ENCODE measurements at regions not wholly inside any gene's neighbourhood (a gene's known extent, or its start where the extent isn't known, plus 50 kb on each side); places are given as distances from the start of the nearest gene placed in this dataset.
"Not testable (repeated sequence)": the region's sequence is repeated elsewhere in the genome, so short reads cannot be mapped to it uniquely, and the experiment has no call there.

DNA sequence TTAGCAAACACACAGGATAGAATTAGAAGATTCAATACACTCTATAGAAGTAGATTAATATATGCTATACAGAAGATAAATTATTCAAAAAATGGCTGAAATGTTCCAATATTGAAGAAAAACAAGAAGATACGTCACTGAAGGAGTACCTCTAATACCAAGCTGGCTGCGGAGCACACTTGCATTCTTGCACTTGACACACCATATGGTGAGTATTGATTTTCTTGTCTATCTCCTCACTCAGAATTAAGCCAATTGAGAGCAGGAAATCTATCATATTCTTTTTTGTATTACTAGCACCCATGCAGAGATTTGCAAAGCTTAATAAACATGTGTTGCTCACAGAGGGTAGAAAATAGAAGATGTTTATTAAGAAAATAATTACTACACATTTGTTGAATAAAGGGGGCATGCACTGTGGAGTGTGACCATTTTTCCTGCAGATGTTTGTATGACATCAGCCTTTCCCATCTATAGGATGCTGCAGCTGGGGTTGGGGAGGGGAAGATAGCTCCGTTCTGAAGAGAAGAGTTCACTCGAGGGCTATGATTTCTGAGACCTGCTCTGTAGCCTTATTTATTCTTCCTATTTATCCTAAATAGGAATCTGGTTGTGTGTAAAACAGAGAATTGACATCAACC lies 318.1 kb downstream of the HHIPL2 start:
- DNase-seq: no peak

DNA sequence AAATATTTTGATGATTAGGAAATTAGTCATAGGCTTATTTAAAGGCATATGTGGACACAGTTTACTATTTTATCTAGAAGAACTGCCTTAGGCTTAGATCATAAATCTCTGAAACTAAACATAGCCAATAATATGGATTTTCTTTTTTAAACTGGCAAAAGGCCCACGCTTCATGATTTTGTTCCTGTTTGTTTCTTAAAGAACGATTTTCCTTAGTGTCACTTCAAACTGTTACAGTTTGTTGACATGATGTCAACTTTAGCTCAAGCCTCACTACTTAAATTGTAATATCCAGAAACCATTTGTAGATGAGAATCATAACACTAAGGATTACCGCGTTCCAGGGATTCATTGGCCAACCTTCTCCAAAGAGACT lies 322.6 kb downstream of the HHIPL2 start:
- no peak for DNase-seq

DNA sequence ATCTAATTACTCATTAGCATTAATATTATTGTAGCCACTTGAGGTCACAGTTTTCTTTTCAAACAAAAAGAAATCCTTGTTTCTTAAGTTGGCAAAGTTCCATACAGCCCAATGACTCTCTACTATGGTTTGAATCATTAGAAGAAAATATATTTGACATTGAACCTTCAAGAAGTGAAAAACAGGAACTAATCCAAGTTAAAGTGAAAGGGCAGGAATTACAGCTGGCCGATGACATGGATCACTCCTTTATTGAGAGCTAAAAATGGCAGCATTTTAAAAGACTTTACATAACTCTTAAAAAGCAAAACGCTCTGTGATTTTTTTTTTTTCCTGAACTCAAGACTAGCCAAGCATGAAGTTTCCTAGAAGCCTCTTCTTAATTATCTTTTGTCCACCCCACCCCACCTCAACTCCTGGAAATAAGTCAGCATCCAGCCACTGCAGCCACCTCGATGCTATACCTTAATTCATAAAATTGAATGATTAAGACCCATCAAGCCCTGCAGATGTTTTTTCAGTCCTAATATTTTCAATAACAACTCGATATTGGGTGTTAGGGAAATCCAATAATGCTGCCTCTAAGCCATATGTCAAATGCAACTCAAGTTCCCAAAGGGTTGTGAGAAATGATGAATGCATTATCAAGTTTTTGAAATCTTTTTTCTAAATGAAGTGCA lies 323.1 kb downstream of the HHIPL2 start:
- no peak for DNase-seq

DNA sequence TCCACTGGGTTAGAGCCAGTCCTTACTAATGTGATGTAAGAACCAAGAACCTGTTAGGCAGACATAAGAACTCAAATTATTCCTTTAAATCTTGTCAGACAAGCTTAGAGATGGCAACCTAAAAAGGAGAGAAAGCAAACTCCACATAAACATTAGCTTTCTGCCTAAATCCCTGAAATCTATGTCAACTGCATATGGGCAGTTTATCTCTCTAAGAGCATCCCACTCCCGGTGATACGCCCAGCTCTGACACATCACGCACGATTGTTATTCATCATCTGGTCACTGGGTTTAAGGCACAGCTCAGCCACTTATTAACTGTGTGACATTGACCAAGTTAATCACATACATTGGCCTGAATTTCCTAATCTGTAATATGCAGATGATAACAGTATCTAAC lies 323.7 kb downstream of the HHIPL2 start:
- DNase-seq: no peak

DNA sequence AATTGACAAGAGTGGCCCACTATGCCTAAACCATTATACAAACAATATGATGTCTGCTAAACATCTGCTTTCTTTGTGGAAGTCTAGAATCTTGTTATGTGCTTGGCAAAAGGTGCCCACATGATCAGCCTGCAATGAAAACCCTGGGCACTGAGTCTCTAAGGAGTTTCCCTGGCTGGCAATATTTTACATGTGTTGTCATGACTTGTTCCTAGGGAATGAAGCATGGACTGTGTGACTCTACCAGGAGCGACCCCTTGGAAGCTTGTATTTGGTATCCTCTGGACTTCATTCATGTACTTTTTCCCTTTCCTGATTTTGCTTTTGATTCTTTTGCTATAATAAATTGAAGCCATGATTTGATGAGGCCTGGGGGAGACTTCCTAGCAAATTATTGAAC lies 324.9 kb downstream of the HHIPL2 start:
- DNase-seq: no peak

GRCh38 chr1:222216255-222216754 lies 331.6 kb downstream of the HHIPL2 start:
- no peak for DNase-seq

- no peak for DNase-seq
Observed at GRCh38 chr1:222210776-222211175, 337.1 kb downstream of the HHIPL2 start.

DNA sequence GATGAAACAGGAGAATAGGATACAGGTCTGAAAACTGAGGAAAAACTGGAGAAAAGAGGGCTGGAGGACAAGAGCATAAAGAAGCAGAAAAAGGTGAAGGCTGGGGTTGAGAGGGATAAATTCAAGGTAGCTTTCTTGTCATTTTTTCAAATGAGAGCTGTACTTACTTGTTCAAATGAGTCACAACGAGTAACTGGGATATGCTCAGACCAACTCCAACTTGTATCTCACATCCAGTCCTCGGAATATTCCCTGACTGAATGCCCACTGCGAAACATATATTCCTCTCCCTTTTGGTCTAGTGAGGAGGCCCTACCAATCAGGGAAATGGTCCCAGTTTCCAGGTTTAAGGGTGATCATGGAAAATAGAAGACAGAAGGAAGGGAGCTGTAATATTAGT lies 343.4 kb downstream of the HHIPL2 start:
- DNase-seq: no peak

DNA sequence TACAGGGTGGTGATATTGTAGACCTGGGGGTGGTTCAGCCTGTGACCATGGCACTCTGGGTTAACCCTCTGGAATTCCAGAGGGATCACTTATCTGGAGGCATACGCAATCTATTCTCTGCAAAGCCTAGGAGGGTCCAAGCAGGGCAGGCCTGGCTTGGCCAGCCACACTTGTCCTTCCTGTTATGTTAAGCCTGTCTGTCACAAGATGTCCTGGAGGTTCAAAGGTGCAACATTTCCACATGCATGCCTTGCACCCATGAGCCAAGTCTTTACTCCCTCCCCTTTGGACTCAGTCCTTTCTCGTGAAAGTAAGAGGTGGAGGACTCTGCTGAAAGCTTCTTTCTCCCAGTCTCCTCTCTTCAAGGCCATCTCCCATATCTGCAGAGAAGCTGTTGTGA lies 345.1 kb downstream of the HHIPL2 start:
- DNase-seq: no peak

DNA sequence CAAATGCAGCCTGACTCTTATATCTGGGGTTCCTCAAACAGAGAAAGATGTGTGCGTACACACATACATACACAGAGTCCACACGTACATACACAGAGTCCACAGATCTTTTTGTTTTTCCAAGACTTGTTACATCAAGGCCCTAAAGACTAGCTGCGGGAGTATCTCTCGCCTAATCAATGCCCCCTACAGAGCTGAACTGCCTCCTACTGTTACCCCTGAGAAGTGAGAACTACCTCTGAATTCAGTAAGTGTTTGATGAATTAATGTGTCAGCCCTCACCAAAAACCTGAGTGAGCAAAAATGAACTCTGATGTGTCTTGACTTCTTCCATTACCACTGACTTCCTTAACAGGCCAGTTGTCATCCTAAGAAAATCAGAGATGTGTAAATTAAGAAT lies 351.2 kb downstream of the HHIPL2 start:
- DNase-seq: no peak

GRCh38 chr1:222196288-222196687 lies 351.6 kb downstream of the HHIPL2 start:
- DNase-seq: no peak

DNA sequence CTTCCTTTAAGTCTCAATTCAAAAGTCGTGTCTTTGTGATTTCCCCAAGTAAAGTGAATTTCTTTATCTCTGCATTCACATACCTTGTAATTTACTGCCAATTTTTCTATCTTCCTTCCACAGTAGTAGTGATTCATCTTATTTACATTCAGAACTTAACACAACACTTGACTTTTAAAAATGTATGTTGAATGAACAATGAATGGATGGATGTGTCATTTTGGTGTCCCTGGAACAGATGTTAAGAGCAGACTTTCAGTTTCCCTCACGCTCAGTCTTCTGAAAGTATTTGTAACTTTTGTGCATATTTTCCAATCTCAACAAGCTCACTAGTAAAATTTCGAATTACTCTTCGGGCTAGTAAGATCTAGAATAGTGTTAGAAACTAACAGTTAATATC lies 352.0 kb downstream of the HHIPL2 start:
- DNase-seq: no peak

DNA sequence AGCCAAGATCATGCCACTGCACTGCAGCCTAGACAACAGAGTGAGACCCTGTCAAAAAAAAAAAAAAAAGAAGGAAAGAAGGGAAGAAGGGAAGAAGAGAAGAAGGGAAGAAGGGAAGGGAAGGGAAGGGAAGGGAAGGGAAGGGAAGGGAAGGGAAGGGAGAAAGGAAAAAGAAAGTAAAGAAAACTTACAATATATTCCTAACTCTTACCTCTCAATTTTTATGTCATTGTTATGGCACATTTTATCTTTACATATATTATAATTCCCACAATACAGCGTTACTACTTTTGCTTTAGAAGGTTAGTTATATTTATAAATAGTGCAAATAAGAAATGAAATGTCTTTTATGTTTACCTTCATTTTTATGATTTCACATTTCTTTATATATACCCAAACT lies 358.7 kb downstream of the HHIPL2 start:
- DNase-seq: no peak

DNA sequence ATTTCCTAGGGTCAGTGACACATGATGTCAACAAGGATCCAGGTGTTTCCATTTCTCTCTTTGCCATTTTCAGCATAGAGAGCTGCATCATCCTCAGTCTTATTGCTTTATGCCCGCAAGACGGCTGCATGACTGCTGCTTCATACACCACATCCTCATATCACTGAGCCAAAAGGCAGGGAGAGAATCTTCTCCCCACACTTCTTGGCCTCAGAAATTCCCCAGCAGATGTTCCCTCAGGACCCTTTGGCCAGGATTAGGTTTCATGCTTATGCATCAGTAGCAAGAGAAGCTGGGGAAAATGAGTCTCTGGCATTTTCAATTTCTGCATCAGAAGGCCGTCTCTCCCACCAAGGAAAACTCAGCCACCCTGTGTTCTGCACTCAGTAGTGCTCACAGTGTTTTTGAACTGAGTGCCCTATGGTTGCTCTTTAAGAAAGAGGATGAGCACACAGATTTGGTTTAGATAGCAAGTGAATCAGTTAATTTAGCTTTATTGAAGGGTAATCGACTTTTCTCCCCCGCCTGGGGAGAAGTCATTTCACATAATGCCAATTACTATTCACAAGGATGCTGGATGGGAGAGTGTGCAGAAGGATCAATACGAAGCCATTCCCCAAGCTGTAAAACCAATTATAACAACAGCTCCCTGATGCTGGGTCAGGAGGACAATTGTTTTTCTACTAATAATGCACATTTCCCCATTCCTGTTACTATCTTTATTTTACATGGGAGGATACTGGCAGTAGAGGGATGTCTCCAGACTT lies 360.2 kb downstream of the HHIPL2 start:
- DNase-seq: no peak

- DNase-seq: no peak
Observed at GRCh38 chr1:222182641-222183040, 365.3 kb downstream of the HHIPL2 start.

DNA sequence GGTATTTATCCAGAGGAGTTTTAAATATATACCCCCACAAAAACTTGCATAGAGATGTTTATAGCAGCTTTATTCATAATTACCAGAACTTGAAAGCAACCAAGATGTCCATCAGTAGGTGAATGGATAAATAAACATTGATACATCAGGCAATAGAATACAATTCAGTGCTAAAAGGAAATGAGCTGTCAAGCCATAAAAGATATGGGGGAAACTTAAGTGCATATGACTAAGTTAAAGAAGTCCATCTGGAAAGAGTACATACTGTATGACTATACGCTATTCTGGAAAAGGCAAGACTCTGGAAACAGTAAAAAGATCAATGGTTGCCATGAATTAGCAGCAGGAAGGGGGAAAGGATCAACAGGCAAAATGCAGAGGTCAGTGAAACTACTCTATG lies 366.7 kb downstream of the HHIPL2 start:
- no peak for DNase-seq

DNA sequence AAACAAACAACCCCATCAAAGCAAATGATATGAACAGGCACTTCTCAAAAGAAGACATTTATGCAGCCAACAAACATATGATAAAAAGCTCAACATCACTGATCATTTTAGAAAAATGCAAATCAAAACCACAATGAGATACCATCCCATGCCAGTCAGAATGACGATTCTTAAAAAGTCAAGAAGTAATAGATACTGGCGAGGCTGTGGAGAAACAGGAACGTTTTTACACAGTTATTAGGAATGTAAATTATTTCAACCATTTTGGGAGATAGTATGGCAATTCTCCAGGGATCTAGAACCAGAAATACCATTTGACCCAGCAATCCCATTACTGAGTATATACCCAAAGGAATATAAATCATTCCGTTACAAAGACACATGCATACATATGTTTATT lies 370.4 kb downstream of the HHIPL2 start:
- not testable (repeated sequence) for DNase-seq

DNA sequence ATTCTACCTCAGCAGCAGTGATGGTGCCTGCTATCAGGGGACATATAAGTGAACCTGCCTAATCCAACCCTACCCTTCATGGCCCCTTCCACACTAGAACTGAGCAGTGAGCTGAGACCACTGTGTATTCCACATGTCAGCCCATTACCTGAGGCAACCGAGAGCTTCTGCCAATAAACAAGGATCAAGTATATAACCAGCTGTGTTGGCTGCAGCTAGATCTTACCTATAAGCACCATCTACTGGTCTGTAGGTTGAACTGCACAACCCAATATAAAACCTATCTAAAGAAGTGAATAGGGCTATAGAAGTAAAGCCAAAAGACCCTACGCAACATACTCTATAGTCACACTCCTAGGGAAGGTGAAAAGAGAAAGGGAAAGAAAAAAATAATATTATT lies 376.9 kb downstream of the HHIPL2 start:
- no peak for DNase-seq

DNA sequence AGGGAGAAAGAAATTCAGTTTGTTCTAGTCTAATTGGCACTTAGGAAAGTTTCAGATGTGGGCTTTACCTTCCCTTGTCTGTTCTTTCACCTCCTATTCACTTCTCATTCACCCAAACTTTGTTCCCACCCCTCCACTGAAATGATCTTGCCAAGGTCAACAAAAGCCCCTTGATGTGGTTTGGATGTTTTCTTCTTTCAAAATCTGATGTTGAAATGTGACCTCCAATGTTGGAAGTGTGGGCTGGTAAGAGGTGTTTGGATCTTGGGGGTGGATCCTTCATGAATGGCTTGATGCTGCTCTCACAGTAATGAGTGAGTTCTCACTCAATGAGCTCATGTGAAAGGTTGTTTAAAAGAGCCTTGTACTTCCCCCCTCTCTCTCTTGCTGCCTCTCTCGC lies 379.3 kb downstream of the HHIPL2 start:
- no peak for DNase-seq

DNA sequence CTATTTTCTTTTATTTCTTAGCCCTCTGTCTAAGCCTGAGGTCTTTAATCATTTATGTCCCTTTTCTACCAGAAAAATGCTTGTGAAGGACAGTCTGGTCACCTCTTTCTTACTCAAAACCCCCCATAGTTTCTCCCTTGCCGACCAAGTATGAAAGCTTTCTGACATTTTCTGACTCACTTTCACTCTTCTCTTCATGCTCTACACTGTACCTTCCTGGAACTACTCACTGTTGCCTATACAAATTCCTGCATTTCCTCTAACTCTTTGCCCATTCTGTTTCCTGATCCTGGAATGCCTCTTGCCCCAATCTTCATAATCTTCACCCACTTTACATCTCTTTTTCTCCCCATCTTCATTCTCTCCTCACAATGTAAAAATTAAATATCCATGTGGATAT lies 380.0 kb downstream of the HHIPL2 start:
- DNase-seq: no peak

DNA sequence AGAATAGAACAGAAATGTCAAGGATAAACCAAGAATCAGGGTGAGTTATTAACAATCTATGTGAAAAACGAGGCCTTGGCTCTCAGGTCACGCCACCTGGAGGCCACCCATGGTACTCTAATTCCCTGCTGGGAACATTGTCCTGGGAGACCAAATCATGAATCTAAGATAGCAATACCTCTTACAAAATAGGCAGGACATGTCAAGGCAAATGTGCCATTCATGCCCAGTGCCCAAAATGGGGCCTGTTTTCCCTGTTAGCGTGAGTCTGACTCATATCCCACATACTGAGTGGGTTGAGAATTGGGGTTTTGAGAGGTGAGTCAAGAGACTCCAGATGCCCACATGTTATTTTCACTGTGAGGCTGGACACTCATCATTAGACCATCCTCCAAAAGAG lies 380.8 kb downstream of the HHIPL2 start:
- DNase-seq: no peak

- no peak for DNase-seq
Observed at GRCh38 chr1:222165629-222166028, 382.3 kb downstream of the HHIPL2 start.

- DNase-seq: no peak
Observed at GRCh38 chr1:222163895-222164294, 384.0 kb downstream of the HHIPL2 start.

DNA sequence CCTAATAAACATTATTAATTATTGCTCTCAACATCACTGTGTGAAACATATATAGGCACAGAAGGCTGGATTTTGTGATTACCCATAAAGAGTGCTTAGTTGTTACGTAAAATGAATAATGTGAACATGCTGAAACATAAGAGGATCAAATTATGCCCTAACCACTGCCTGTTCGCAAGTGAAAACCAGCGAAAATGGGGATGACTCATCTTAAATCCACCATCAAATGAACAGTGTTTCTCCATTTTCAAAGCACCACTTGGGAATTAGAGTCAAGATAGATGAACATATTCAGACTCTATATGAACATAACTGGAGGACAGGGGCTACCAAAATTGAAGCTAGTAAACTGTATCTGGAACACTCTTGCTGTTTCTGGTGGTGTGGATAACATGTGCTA lies 386.2 kb downstream of the HHIPL2 start:
- DNase-seq: no peak
